Lower leg skin (tissue), 4 donors: ENCODE measurements at regions not wholly inside any gene's neighbourhood (a gene's known extent, or its start where the extent isn't known, plus 50 kb on each side); places are given as distances from the start of the nearest gene placed in this dataset.

Experiments
- DNase-seq, 2 donors: peaks; one replicate each; pipeline ENCODE4 v3.0.0-alpha.2; 2019; ENCODE audit warnings: low spot score in 2 of 2
- H3K4me3 ChIP-seq: fragments of 200-600 bp; sonication (generic); 2 replicates; pipeline ENCODE4 v1.5.1; 2017; ENCODE audit warnings: mild to moderate bottlenecking, low read depth; ENCODE audit not compliant: poor library complexity, severe bottlenecking
- CTCF ChIP-seq, 3 donors: fragments of 450-650 bp; IDR thresholded peaks; one replicate each; pipeline ENCODE4 v1.5.1; 2016; ENCODE audit warnings: antibody characterized with exemption in 3 of 3, mild to moderate bottlenecking in 3 of 3, moderate library complexity in 2 of 3
- POLR2A ChIP-seq, 2 donors: fragments of 450-650 bp; IDR thresholded peaks; one replicate each; pipeline ENCODE4 v1.6.1; 2016 to 2017; ENCODE audit warnings: antibody characterized with exemption in 2 of 2, mild to moderate bottlenecking in 1 of 2, moderate library complexity in 1 of 2
- WGBS, 2 donors: methylation state at CpG; one replicate each; pipeline ENCODE4 v1.1.5; 2018; 5-methylcytosine and 5-hydroxymethylcytosine counted together
- intact Hi-C: fragments of 100-400 bp; cut with DNase I; formaldehyde crosslinking; loops from one replicate; pipeline ENCODE4 v1.15.0; 2023; ENCODE audit warnings: low total_unique reads

DNA sequence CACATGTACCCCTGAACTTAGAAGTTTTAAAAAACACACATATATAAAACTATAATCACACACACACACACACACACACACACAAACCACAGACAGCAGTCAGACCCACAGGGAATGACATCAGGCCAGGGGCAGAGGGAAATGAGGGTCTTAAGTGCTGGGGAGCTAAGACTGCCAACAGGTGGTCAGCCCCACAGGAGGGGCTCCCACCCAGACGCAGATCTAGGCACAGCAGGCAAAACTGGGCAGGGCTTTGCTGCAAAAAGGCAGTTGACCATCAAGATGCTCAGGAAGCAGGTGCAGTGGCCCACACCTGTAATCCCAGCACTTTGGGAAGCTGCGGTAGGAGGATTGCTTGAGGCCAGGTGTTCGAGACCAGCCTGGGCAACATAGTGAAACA, 121.0 kb upstream of the LSM14A start:
- no peak for TF ChIP-seq CTCF (IDR thresholded peaks at IDR 0.05)
- no peak for TF ChIP-seq POLR2A (IDR thresholded peaks at IDR 0.05)
- DNase-seq: peak in 1 of 2 donors; percentile 54
- intact Hi-C loops: no loop called here
- WGBS, 2 donors: 81% methylated on average over 3 of the region's 3 CpGs
- no peak overlapping the region for H3K4me3 ChIP-seq

- TF ChIP-seq POLR2A (IDR thresholded peaks at IDR 0.05) (no peak), CTCF (IDR thresholded peaks at IDR 0.05) (no peak)
- DNase-seq: no peak
- H3K4me3 ChIP-seq: no peak overlapping the region
- intact Hi-C loops: no loop called here
- 94 to 95% methylated on average over 1 of the region's 1 CpG for WGBS, 2 donors
Observed at GRCh38 chr19:34057155-34057554, 115.1 kb upstream of the LSM14A start.

DNA sequence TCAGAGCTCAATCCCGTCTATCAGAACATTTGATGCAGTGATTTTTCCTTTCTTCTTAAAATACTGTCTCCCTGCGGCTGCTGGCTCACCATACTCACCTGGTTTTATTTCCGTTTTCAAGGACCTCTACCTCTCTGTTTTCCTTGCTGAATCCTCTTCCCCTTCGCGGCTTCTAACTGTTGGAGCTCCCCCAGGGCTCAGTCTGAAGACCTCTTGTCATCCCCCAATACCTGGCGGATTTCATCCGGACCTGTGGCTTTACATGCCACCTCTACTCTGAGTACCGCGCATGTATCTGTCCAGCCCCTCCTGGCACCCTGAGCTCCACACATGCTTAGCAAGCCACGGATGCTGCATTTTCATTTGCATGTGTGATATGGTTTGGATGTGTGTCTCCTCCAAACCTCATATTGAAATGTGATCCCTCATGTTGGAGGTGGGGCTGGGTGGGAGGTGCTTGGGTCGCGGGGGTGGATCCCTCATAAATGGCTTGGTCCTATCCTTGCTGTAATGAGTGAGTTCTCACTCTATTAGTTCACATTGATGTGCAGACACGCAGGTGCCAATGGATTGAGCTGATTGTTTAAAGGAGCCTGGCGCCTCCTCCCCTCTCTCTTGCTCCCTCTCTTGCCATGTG, 106.2 kb upstream of the LSM14A start:
- no peak overlapping the region for H3K4me3 ChIP-seq
- intact Hi-C loops: no loop called here
- TF ChIP-seq CTCF (IDR thresholded peaks at IDR 0.05): no peak
- TF ChIP-seq POLR2A (IDR thresholded peaks at IDR 0.05): no peak
- WGBS, 2 donors: 30 to 32% methylated on average over 14 of the region's 14 CpGs
- no peak for DNase-seq

GRCh38 chr19:34067861-34068271, 104.4 kb upstream of the LSM14A start:
- intact Hi-C loops: no loop called here
- no peak overlapping the region for H3K4me3 ChIP-seq
- TF ChIP-seq CTCF (IDR thresholded peaks at IDR 0.05) (no peak), POLR2A (IDR thresholded peaks at IDR 0.05) (no peak)
- DNase-seq: no peak
- 55 to 67% methylated on average over 7 of the region's 7 CpGs for WGBS, 2 donors

- 37 to 38% methylated on average over 3 of the region's 3 CpGs for WGBS, 2 donors
- no peak for TF ChIP-seq POLR2A (IDR thresholded peaks at IDR 0.05)
- no peak for TF ChIP-seq CTCF (IDR thresholded peaks at IDR 0.05)
- intact Hi-C loops: no loop called here
- H3K4me3 ChIP-seq: no peak overlapping the region
- no peak for DNase-seq
Observed at GRCh38 chr19:34075661-34076091, 96.6 kb upstream of the LSM14A start.
